ENCODE measurements at regions not wholly inside any gene's neighbourhood (a gene's known extent, or its start where the extent isn't known, plus 50 kb on each side); places are given as distances from the start of the nearest gene placed in this dataset.

DNA sequence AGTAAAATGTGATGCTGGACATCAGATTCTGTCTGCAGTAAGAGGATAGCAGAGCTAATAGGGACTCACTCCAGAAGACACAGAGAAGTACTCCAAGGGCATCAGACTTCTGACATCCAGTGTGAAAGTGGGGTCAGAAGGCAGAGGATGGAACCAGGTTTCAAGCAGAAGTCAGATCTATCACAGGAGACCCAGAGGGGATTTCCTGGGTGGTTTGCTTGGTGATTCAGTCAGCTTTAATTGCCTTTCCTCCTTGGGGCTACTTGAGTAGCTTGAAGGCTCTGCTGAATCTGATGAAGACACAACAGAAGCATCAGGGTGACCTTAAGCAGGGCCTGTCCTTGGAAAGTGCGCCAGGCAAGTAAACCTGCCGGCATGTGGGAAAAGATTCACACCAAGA lies 300.6 kb downstream of the COG6 start:
- no peak overlapping the region for H2AFZ ChIP-seq (ENCODE audit: low read length)
- TF ChIP-seq EZH2 (IDR thresholded peaks at IDR 0.05; ENCODE audit: low read length, missing control alignments), result no peak
- TF ChIP-seq, protein P1, sequence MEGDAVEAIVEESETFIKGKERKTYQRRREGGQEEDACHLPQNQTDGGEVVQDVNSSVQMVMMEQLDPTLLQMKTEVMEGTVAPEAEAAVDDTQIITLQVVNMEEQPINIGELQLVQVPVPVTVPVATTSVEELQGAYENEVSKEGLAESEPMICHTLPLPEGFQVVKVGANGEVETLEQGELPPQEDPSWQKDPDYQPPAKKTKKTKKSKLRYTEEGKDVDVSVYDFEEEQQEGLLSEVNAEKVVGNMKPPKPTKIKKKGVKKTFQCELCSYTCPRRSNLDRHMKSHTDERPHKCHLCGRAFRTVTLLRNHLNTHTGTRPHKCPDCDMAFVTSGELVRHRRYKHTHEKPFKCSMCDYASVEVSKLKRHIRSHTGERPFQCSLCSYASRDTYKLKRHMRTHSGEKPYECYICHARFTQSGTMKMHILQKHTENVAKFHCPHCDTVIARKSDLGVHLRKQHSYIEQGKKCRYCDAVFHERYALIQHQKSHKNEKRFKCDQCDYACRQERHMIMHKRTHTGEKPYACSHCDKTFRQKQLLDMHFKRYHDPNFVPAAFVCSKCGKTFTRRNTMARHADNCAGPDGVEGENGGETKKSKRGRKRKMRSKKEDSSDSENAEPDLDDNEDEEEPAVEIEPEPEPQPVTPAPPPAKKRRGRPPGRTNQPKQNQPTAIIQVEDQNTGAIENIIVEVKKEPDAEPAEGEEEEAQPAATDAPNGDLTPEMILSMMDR (conservative IDR thresholded peaks at IDR 0.05 in 1 of 2, IDR thresholded peaks at IDR 0.05 in 1 of 2; ENCODE audit: low read depth in 1 of 2, low read length in 2 of 2), result no peak

DNA sequence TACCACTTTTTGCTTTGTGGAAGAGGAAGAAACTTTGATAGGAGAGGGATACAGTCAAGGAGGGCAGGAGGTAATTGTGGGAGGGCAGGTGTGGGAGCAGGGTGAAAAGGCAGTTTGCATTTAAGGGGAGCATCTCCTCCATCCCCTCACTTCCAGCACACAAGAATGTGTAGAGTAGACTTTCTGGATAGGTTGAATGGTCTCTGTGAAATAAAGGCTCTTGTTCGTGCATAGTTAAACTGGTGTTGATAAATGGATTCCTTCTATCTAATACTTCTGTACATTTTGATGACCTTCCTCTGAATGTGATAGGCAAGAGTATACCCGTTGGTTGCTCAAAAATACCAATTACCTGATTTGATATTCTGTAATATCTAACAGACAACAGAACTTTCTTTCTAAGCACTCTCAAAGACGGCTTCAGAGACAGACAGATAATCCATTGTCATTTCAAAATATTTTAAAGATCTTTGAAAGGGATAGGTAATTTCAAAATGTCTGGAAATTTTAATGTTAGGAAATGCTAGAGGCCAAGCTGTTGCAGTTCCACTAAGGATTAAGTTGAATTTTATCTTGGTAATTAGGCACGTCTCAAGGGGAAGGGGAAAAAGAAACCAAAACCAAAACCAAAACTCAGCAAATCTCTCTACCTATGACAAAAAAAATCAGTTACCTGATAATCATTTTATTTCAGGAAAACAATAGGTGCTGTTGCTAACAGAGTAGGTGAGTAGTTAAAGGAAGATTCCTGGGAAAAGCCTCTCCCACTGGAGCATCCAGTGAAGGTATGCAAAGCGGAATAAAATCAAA lies 302.6 kb downstream of the COG6 start:
- no peaks in the 10 kb centered on the region for H3K79me2 ChIP-seq (ENCODE audit: control insufficient read depth, insufficient read depth, low read length)
- H3K27ac ChIP-seq (ENCODE audit: insufficient read depth, low read length), result no peak overlapping the region
- no peaks in the 10 kb centered on the region for H3K36me3 ChIP-seq (ENCODE audit: control insufficient read depth, insufficient read depth, low read length)
- no peaks in the 10 kb centered on the region for H3K4me1 ChIP-seq (ENCODE audit: control insufficient read depth, extremely low read depth, insufficient read depth, low read length)
- no peak for DNase-seq (ENCODE audit: low read depth in 2 of 2)
- H3K9ac ChIP-seq (ENCODE audit: insufficient read depth, low read length), result no peak overlapping the region
- no peaks in the 10 kb centered on the region for H3K9me3 ChIP-seq (ENCODE audit: control insufficient read depth, insufficient read depth, low read depth, low read length)
- no peaks in the 10 kb centered on the region for H4K20me1 ChIP-seq (ENCODE audit: control insufficient read depth, extremely low read depth, insufficient read depth, low read length)
- TF ChIP-seq EZH2 (IDR thresholded peaks at IDR 0.05; ENCODE audit: low read length, missing control alignments), result no peak
- TF ChIP-seq, protein P1 (conservative IDR thresholded peaks at IDR 0.05 in 1 of 2, IDR thresholded peaks at IDR 0.05 in 1 of 2; ENCODE audit: low read depth in 1 of 2, low read length in 2 of 2), result no peak
- no peak overlapping the region for H3K4me3 ChIP-seq (replicated peaks in 1 of 4; ENCODE audit: control extremely low read depth in 1 of 4, insufficient read depth in 1 of 4, low read depth in 3 of 4, low read length in 4 of 4)
- no peak overlapping the region for H3K4me2 ChIP-seq (ENCODE audit: extremely low read depth, insufficient read depth, low read length)
- no peak overlapping the region for H2AFZ ChIP-seq (ENCODE audit: low read length)
- H3K27me3 ChIP-seq (ENCODE audit: control insufficient read depth, insufficient read depth, low read length), result no peaks in the 10 kb centered on the region

More for the DNA sequence above, 300.6 kb downstream of the COG6 start:
- no peaks in the 10 kb centered on the region for H3K9me3 ChIP-seq (ENCODE audit: control insufficient read depth, insufficient read depth, low read depth, low read length)
- no peaks in the 10 kb centered on the region for H3K4me1 ChIP-seq (ENCODE audit: control insufficient read depth, extremely low read depth, insufficient read depth, low read length)
- no peaks in the 10 kb centered on the region for H4K20me1 ChIP-seq (ENCODE audit: control insufficient read depth, extremely low read depth, insufficient read depth, low read length)
- H3K4me3 ChIP-seq (replicated peaks in 1 of 4; ENCODE audit: control extremely low read depth in 1 of 4, insufficient read depth in 1 of 4, low read depth in 3 of 4, low read length in 4 of 4), result no peak overlapping the region
- no peaks in the 10 kb centered on the region for H3K36me3 ChIP-seq (ENCODE audit: control insufficient read depth, insufficient read depth, low read length)
- no peaks in the 10 kb centered on the region for H3K27me3 ChIP-seq (ENCODE audit: control insufficient read depth, insufficient read depth, low read length)
- H3K27ac ChIP-seq (ENCODE audit: insufficient read depth, low read length), result no peak overlapping the region
- no peak overlapping the region for H3K4me2 ChIP-seq (ENCODE audit: extremely low read depth, insufficient read depth, low read length)
- H3K9ac ChIP-seq (ENCODE audit: insufficient read depth, low read length), result no peak overlapping the region
- no peaks in the 10 kb centered on the region for H3K79me2 ChIP-seq (ENCODE audit: control insufficient read depth, insufficient read depth, low read length)
- DNase-seq (ENCODE audit: low read depth in 2 of 2), result no peak

DNA sequence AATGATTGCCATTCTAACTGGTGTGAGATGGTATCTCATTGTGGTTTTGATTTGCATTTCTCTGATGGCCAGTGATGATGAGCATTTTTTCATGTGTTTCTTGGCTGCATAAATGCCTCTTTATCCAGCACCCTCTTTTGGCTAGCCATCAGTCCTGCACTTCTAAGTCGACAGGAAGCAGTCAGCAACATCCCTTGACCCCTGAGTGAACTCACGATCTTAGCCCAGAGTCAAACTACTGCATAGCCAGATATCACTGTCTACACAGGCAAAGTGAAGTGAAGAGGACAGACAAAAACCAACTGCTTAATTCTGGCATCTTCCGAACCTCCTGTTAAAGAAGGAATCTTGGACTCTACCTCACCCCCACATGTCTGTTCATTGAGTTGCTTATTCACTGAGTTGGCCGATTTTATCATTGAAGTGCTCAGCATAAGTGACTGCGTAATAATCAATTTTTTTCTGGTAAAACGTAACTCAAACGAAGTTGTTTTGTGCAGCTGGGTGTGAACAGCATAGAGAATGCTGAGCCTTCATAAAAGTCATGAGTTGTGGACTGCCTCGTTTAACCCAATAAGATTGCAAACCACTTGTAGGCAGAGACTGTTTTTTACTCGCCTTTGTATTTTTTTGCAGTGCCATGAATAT lies 304.2 kb downstream of the COG6 start:
- no peak overlapping the region for H3K27ac ChIP-seq (ENCODE audit: insufficient read depth, low read length)
- TF ChIP-seq EZH2 (IDR thresholded peaks at IDR 0.05; ENCODE audit: low read length, missing control alignments), result no peak
- TF ChIP-seq, protein P1 (conservative IDR thresholded peaks at IDR 0.05 in 1 of 2, IDR thresholded peaks at IDR 0.05 in 1 of 2; ENCODE audit: low read depth in 1 of 2, low read length in 2 of 2), result no peak
- H3K27me3 ChIP-seq (ENCODE audit: control insufficient read depth, insufficient read depth, low read length), result no peaks in the 10 kb centered on the region
- H4K20me1 ChIP-seq (ENCODE audit: control insufficient read depth, extremely low read depth, insufficient read depth, low read length), result no peaks in the 10 kb centered on the region
- H3K9me3 ChIP-seq (ENCODE audit: control insufficient read depth, insufficient read depth, low read depth, low read length), result no peaks in the 10 kb centered on the region
- H3K36me3 ChIP-seq (ENCODE audit: control insufficient read depth, insufficient read depth, low read length), result no peaks in the 10 kb centered on the region
- no peak for DNase-seq (ENCODE audit: low read depth in 2 of 2)
- H3K4me2 ChIP-seq (ENCODE audit: extremely low read depth, insufficient read depth, low read length), result no peak overlapping the region
- H3K79me2 ChIP-seq (ENCODE audit: control insufficient read depth, insufficient read depth, low read length), result no peaks in the 10 kb centered on the region
- H3K9ac ChIP-seq (ENCODE audit: insufficient read depth, low read length), result no peak overlapping the region
- H3K4me1 ChIP-seq (ENCODE audit: control insufficient read depth, extremely low read depth, insufficient read depth, low read length), result no peaks in the 10 kb centered on the region
- H3K4me3 ChIP-seq (replicated peaks in 1 of 4; ENCODE audit: control extremely low read depth in 1 of 4, insufficient read depth in 1 of 4, low read depth in 3 of 4, low read length in 4 of 4), result no peak overlapping the region
- no peak overlapping the region for H2AFZ ChIP-seq (ENCODE audit: low read length)

All from fibroblast of lung (primary cell).